ENCODE measurements at regions not wholly inside any gene's neighbourhood (a gene's known extent, or its start where the extent isn't known, plus 50 kb on each side); places are given as distances from the start of the nearest gene placed in this dataset.

GRCh38 chr9:18167733-18168132 is 306.2 kb upstream of the ADAMTSL1 start:
- DNase-seq: no peak

- DNase-seq: no peak
Observed at GRCh38 chr9:18173923-18174322, 300.0 kb upstream of the ADAMTSL1 start.

GRCh38 chr9:18182636-18183035 is 291.3 kb upstream of the ADAMTSL1 start:
- DNase-seq: no peak

- no peak for DNase-seq
Observed at GRCh38 chr9:18183974-18184373, 290.0 kb upstream of the ADAMTSL1 start.

- DNase-seq: no peak
Observed at GRCh38 chr9:18184401-18184800, 289.6 kb upstream of the ADAMTSL1 start.

GRCh38 chr9:18185196-18185595 is 288.8 kb upstream of the ADAMTSL1 start:
- DNase-seq: no peak

- DNase-seq: no peak
Observed at GRCh38 chr9:18188971-18189370, 285.0 kb upstream of the ADAMTSL1 start.

- DNase-seq: no peak
Observed at GRCh38 chr9:18189871-18190670, 283.9 kb upstream of the ADAMTSL1 start.

GRCh38 chr9:18190671-18191374 is 283.1 kb upstream of the ADAMTSL1 start:
- DNase-seq: no peak

GRCh38 chr9:18194316-18194715 is 279.6 kb upstream of the ADAMTSL1 start:
- DNase-seq: no peak

GRCh38 chr9:18195223-18195622 is 278.7 kb upstream of the ADAMTSL1 start:
- DNase-seq: no peak

GRCh38 chr9:18202924-18203323 is 271.0 kb upstream of the ADAMTSL1 start:
- DNase-seq: no peak

- DNase-seq: no peak
Observed at GRCh38 chr9:18207735-18208134, 266.2 kb upstream of the ADAMTSL1 start.

GRCh38 chr9:18208166-18209059 is 265.5 kb upstream of the ADAMTSL1 start:
- DNase-seq: no peak

GRCh38 chr9:18215626-18216025 is 258.3 kb upstream of the ADAMTSL1 start:
- DNase-seq: no peak

GRCh38 chr9:18216376-18216775 is 257.6 kb upstream of the ADAMTSL1 start:
- no peak for DNase-seq

GRCh38 chr9:18228101-18228500 is 245.9 kb upstream of the ADAMTSL1 start:
- no peak for DNase-seq

GRCh38 chr9:18229992-18230676 is 243.8 kb upstream of the ADAMTSL1 start:
- no peak for DNase-seq

- no peak for DNase-seq
Observed at GRCh38 chr9:18233311-18233710, 240.6 kb upstream of the ADAMTSL1 start.

GRCh38 chr9:18233776-18234445 is 240.0 kb upstream of the ADAMTSL1 start:
- no peak for DNase-seq

- no peak for DNase-seq
Observed at GRCh38 chr9:18235181-18235908, 238.6 kb upstream of the ADAMTSL1 start.

Measured in activated naive CD4-positive, alpha-beta T cell (primary cell).